GM19397 (cell line): ENCODE measurements at regions not wholly inside any gene's neighbourhood (a gene's known extent, or its start where the extent isn't known, plus 50 kb on each side); places are given as distances from the start of the nearest gene placed in this dataset.
A peak's percentile ranks its signal among the peaks of the same experiment; 100 is the strongest.
"Not testable (repeated sequence)": the region's sequence is repeated elsewhere in the genome, so short reads cannot be mapped to it uniquely, and the experiment has no call there.

Experiments used
- ATAC-seq: cut with Tn5 transposase; IDR thresholded peaks from one replicate; pipeline ENCODE4 v1.9.1; 2021; ENCODE audit warnings: mild to moderate bottlenecking, moderate library complexity; ENCODE audit not compliant: unreplicated experiment

DNA sequence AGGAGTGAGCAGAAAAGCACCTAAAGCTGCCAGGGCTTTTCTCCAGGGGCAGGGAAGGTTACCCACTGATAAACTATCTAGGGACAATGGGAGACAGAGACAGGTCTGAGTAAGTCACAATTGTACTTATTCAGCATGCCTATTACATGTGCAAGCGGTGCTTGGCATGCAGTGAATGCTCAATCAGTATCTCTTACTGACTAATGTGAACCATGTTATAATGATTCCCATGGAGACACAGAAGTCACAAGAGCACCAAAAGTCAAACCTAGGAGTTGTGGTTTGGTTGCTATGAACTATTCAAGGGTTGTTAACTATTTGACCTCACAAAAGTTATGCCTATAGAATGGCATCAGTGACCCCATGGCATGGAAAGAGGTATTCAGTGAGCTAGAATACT is 50.0 kb upstream of the RASGRP1 start:
- no peak for ATAC-seq

DNA sequence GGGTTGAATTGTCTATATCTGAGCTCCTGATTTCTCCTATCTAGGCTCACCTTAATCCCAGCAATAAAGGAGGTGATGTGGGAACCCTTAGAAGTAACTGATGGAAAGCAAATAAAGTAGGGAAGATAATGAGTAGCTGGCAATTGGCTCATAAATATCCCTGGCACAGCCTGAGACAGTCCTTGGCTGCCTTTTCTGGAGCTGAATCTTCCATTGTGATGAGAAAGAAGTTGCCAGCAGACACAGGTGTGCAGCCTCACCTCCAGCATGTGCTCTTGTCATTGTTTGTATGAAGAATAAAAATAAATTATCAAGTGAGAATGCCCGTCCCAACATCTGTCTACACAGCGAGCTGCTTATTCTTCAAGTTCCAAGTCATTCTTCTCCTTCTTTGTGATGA is 53.2 kb upstream of the RASGRP1 start:
- no peak for ATAC-seq

DNA sequence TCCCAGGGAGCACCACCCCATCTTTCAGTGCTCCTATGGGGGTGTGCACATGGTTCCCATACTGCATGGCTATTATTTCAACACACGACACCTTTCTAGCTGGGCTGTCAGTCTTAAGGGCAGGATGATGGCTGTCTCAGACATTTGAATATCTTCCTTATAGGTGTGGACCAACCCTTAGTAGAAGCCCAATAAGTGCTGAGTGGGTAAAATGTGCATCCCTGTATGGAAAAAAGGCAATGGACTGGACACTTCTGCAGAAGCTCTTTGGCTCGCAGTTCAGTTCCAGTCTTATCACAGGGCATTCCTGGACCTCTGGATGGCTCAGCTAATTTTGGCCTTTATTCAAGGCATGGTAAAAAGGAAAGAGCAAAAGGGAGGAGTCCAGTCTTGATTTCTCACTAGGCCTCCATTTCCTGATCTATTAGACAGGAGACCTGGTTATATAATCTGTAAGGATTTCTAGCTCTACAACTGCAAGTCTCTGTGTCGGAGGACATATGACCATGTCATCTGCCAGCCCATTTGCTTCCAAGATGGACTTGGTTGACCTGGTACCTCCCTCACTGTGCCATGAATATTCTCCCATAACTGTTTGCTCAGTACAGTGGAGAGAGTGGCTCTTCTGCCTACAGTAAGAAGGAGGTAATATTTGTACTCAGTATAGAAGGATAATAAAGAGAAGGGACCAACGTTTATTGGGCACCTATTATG is 53.8 kb upstream of the RASGRP1 start:
- ATAC-seq, result no peak

DNA sequence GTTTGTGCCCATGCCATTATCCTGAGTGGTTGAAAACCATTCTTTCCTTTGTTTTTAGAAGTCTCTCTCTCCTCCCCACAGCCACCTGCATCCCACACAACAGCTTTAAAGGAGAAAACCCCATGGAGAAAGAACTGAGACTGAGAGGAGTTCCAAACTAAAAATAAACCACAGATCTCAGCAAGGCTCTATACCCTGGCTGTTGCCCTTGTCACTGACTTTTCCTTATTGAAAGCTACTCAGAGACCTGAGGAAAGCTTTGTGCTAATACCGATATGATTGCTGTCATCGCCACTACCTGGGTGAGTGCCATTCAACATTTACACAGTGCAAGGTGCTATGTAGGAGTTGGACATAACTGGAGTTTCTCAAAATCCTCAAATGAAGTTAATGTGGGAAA is 55.5 kb upstream of the RASGRP1 start:
- ATAC-seq, result no peak

DNA sequence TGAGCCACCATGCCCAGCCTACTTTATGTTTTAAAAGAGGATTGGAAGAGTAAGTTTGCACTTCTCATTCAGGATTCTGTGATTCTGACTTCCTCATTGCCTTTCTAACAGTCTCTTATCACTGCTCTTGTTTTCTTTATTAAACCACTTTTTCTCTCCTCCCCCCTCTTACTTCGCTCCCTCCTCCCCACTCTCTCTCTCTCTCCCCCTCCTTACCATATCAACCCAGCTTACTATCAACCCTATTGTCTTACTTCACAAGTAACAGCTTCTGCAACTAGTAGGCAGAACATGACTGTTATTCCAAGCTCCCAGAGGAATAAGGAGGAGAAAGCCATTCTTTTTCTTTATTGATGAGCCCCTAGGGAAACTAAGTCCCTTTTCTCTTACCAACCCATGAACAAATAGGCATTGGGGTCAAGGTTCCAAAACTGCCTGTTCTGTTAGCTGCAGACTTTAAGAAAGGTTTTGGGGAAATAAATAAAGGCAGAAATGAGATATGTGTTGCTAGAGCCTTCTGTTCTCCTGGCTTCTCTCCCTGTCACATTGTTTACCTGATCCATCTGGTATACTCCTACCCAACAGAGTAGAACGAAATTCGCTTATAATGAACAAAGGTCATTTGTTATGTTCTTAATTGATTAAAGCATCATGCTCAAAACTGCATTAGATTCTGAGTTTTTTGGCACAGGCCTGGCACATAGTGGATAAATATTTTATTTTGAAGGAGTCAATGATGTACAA is 56.4 kb upstream of the RASGRP1 start:
- no peak for ATAC-seq

DNA sequence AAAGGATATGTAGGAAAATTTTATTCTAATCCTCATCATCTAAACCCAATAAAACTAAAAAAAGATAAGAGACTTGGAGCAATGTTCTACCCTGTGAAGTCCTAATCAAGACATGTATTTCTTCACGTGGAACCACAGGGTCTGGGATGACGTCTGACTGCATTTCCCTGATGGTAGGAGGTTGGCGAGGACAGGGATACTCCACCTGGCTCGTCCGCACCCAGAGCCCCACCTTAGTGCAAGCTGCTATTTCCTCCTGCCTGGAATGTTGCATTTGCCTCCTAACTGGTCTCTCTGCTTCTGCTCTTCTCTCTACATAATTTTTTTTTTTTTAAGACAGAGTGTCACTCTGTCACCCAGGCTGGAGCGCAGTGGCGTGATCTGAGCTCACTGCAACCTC is 57.7 kb upstream of the RASGRP1 start:
- no peak for ATAC-seq

DNA sequence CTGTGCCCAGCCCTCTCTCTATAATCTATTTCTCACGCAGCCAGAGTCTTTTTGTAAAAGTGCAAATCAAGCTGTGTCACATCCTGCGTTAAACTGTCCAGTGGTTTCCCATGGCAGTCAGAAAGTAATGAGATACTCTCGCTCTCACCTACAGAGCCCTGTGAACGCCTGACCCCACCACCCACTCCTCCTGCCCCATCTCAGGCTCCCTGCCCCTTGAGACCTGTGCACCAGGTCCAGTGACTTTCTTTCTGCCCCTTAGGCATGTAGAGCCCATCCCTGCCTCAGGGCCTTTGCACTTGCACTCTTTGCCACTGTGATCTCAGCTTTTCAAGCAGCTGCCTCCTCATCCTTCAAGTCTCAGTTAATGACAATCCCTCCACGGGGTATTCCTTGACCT is 58.3 kb upstream of the RASGRP1 start:
- ATAC-seq, result no peak

DNA sequence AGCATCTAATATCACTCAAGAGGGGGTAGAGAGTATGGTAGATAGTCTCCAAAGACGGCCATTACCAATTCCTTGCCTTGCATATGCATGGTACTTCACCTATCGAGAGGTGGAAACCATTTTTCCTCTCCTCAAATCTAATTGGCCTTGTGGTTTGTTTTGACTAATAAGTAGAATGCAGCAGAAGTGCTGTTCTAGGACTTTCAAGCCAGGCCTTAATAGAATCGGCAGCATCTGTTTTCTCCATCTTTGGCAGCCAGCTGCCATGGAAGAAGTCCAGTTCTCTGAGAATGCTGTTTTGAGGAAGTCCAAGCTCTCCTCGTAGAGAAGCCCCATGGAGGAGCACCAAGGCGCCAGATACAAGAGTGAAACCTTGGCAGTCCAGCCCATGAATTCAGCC is 59.1 kb upstream of the RASGRP1 start:
- ATAC-seq, result no peak

DNA sequence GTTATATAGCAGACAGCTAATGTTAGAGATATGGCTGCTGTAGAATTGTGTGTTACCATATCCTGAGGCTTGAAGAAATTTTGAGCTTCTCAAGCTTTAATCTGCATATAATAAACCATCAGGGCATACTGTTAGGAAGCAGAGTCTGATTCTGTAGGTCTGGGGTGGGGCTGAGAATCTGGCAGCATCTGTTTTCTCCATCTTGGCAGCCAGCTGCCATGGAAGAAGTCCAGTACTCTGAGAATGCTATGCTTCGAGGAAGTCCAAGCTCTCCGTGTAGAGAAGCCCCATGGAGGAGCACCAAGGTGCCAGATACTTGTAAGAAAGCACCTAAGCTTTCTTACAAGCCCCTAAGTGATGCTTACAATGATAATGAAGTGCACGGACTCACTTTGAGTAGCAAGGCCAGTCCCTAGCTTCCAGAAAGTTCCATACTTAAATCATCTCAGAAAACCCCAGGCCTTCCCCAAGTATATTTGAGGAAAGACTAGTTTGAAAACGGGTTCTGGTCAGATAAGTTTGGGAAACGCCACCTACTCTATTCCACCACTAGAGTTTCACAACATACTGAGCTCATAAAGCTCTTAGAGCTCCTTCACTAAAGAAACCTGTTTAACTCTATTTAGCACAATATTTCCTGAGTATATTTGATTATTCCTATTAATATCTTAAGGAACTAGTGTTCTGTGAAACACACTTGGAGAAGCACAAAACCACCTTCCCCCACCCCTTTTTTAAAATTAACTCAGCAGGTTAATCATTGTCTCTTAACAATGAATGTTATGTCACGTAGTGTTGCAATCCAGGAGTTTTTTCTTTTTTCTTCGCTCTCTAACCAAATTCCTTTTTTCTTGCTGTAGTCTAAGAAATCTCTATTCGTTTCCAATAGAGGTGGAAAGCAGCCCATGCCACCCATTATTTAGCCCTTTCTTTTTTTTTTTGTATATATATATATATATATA is 59.9 kb upstream of the RASGRP1 start:
- ATAC-seq, result no peak

DNA sequence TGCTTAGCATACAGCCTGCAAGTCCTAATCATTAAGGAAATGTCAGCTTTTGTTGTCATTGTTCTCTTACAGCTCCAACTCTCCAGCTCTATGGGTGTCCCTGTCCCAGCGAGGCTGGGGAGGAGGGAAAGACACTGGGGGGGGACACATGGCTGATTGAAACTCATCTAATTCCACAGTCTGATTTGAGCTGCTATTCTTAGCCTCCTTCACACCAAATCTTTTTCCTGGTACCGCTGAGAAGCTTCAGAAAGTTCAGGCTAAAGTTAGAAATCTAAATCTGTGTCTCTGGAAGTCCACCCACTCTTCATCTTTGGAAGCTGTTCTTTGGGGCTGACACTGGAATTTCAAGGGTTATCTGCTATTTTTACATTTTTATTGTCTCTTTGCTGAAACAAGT is 61.3 kb upstream of the RASGRP1 start:
- no peak for ATAC-seq

DNA sequence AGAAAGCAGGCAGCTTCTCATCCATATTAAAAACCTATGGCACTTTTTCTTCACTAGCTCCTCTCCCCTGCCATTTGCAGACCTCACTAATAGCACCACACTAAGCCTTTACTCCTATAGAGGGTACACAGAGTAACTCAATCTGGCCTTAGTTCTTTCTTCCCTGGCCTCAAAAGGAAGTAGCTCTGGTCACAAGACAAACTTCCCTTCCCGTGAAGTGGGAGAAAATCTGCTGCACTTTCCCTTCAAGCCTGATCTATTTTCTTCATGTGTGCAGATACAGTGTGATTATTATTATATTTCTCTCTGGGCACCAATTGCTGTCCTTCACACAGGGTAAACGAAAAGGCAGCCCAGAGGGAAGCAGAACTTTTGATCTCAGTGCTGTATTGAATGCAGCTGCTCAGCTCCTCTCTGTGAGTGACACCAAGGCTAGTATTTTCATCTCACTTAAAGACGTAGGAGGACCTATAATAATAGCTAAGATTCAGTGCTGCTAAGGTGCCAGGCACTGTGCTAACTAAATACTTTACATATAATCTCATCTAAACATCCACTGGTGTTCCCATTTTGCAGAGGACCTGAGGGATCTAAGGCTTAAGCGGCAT is 61.9 kb upstream of the RASGRP1 start:
- ATAC-seq, result no peak

DNA sequence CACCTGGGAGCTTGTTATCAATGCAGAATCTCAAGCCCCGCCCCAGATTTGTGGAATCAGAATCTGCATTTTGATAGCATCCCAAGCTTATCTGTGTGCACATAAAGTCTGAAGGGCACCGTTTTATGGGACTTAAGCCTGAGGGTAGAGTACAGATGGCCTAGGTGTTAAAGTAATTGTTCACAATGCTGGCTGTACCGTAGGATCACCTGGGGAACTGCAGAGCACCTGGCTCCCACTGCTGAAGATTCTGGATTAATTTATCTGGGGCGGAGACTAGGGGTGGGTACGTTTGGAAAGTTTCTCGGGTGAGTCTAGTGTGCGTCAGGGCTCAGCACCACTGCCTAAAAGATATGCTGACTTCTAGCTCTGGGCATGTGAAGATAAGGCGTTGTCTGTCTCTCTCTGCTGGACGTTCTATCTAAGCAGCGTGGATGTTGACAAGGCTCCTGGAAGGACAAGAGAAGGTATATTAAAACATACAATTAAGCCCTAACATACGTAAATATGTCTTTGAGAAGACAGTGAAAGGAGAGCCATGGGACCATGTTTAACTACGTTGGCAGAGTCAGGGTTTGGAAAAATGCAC is 63.2 kb upstream of the RASGRP1 start:
- ATAC-seq, result no peak

DNA sequence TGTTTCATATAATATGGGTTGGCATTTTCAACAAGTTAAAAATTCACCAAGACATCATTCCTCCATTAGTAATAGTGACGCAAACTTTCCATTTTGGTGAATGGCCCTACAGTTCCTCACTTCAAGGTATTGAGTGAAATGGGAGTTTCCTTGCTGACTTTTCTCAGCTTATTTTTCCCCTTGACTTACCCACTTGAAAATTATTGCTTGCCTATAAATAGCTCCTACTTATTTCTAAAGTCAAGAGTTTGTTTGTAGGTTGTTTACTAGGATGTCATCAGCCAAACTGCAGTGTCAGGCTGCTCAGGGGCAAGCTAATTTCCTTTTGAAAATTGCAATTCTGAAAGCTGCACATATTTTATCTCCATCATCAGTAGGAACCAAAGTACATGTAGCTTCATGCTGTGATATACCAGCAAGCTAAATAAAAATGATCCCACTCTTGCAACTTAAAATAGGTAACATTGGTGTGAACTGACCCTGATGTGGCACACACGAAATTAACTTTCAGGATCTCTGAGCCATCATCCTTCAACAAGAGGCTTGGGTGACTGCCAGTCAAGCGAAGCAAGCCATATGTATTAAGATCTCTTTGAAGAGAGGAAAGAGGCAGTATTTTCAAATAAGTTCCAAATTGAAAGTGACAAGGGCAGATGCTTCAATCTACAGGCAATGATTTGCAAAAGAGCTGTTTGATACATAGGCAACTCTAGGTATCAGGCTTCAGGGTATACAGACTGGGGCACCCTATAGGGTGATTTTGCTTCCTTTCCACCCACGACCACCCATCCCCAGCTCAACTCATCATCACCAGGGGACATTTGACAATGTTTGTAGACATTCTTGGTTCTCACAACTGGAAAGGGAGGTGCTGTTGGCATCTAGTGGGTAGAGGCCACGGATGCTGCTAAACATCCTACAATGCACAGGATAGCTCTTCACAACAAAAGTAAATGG is 66.8 kb upstream of the RASGRP1 start:
- ATAC-seq, result no peak

DNA sequence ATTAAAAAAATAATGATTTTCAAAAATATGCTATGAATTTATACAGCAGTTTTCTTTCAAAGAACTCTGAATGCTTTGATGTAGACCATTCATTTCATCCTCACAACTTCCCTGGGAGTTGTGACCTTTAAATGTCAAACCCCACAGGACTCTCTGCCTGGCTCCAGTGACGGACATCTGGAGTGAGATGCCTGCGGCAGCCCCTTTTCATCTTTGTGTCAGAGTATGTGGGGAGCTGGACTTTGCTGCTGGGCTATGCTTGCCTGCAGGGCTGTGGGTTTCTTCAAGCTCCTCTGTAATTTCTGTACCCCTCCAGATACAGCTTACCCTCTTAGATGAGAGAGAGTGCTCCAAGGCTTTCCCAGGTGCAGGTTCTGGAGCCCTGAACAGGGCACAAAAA is 70.6 kb upstream of the RASGRP1 start:
- no peak for ATAC-seq

DNA sequence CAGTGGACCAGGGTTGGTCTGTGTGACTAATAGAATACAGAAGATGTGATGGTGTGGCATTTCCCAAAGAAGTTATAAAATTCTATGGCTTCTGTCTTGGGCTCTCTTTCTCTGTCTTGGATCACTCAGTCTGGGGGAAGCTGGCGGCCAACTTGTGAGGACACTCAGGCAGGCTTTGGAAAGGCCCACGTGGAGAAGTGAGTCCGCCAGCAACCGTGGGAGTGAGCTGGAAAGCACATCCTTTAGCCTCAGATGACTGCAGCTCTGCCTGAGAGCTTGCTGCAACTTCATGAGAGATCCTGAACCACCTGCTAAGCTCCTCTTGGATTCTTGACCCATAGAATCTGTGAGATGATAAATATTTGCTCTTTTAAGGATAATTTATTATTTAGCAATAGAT is 72.0 kb upstream of the RASGRP1 start:
- no peak for ATAC-seq

DNA sequence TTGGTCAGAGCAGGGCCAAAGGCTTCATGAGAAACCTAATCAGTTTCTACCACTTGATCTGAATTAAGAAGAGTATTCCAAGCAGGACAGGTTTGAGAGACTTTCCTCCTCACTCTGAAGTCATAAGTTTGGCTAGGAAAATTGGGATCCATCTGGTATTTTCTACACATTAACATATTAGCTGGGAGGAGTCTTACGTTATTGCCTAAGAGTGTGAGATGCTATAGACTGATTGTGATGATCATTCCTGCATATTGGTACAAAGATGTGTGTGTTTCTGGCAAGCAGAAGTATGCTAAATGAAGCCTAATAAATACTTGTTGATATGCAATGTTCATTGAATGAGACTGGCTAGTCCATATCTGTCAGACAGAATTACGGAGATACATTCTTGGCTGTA is 73.5 kb upstream of the RASGRP1 start:
- no peak for ATAC-seq

DNA sequence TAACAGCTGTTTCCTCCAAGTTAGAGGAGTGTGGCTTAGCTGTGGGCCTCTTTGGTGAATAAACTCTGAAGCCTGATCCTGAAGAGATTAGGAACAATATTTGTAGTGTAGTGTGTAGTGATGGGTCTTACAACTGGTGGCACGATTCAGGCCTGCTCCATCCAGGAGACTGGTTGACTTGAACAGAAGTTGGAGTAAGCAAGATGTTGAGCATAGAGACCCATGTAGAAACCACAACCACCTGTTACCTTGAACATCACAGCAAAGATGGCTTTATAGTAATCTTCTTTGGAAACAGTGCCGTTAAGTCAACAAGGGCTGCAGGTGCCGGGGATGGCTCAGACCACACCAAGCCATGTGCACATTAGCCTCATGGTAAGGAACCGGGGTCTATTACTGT is 74.2 kb upstream of the RASGRP1 start:
- no peak for ATAC-seq

DNA sequence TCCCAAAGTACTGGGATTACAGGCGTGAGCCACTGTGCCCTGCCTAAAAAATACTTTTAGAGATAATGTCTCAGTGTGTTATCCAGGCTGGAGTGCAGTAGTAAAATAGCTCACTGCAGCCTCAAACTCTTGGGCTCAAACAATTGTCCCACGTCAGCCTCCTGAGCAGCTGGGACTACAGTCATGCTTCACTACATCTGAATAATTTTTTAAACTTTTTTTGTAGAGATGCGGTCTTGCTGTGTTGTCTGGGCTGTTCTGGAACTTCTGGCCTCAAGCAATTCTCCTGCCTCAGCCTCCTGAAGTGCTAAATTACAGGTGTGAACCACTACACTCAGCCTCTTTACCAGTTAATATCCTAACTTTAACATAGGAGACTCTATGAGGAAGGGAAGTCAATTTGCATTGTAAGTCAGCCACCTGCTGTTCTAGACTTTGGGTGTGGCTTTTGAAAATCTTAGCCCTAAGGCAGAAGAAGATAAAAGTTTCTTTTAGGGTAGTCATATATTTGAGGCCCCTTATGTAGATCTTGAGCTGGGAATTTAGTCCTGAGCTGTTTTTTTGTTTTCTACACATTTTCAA is 78.2 kb upstream of the RASGRP1 start:
- peak; percentile 58 for ATAC-seq

DNA sequence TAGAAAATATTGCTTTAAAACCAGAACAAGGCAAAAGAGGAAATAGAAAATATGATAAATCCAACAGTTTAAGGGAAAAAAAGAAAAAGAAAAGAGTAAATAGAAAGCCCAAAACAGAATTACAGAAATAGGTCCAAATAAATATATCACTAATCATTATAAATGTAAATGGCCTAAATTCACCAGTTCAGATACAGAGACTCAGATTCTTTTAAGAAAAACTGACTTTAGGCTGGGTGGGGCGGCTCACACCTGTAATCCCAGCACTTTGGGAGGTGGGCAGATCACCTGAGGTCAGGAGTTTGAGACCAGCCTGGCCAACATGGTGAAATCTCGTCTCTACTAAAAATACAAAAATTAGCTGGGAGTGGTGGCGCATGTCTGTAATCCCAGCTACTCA is 79.7 kb upstream of the RASGRP1 start:
- ATAC-seq, result not testable (repeated sequence)
